ENCODE measurements at regions not wholly inside any gene's neighbourhood (a gene's known extent, or its start where the extent isn't known, plus 50 kb on each side); places are given as distances from the start of the nearest gene placed in this dataset.

DNA sequence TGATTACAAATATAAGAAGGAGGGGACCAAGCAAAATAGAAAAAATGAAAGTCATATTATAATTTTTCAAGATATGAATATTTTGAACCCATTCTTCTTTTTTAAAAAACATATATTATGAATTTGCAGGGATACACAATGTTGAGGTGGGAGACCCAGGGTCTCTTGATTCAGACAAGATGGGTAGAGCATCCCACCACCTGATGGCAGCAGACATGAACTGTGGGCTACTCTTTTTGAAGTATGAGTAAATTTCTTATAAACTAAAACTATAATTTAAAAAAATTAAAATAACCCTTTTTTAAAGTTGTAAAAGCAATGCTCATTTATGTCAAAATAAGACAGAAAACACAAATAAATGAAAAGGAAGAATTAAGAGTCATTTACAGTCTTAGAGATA lies 202.7 kb upstream of the PRICKLE1 start:
- Histone ChIP-seq H3K36me3 (ENCODE audit: insufficient read depth, low read length) (no peaks in the 10 kb centered on the region), H3K9ac (ENCODE audit: insufficient read length) (no peak overlapping the region), H3K9me3 (ENCODE audit: low read depth, low read length) (no peaks in the 10 kb centered on the region), H3K4me3 (no peak overlapping the region), H3K27ac (no peak overlapping the region)
- DNase-seq (ENCODE audit: low read depth, low spot score): no peak
- TF ChIP-seq EZH2 (IDR thresholded peaks at IDR 0.05) (no peak), FOXP2 (optimal IDR thresholded peaks at IDR 0.05; ENCODE audit: control extremely low read depth, extremely low read length, insufficient read depth) (no peak), POLR2AphosphoS5 (IDR thresholded peaks at IDR 0.05; ENCODE audit: borderline replicate concordance, low read depth, low read length) (no peak)

GRCh38 chr12:42791399-42791798 lies 201.9 kb upstream of the PRICKLE1 start:
- DNase-seq (ENCODE audit: low read depth, low spot score): no peak
- Histone ChIP-seq H3K36me3 (ENCODE audit: insufficient read depth, low read length) (no peaks in the 10 kb centered on the region), H3K27ac (no peak overlapping the region), H3K9ac (ENCODE audit: insufficient read length) (no peak overlapping the region), H3K4me3 (no peak overlapping the region), H3K9me3 (ENCODE audit: low read depth, low read length) (no peaks in the 10 kb centered on the region)
- TF ChIP-seq POLR2AphosphoS5 (IDR thresholded peaks at IDR 0.05; ENCODE audit: borderline replicate concordance, low read depth, low read length): no peak
- no peak for TF ChIP-seq EZH2 (IDR thresholded peaks at IDR 0.05)
- TF ChIP-seq FOXP2 (optimal IDR thresholded peaks at IDR 0.05; ENCODE audit: control extremely low read depth, extremely low read length, insufficient read depth): no peak

DNA sequence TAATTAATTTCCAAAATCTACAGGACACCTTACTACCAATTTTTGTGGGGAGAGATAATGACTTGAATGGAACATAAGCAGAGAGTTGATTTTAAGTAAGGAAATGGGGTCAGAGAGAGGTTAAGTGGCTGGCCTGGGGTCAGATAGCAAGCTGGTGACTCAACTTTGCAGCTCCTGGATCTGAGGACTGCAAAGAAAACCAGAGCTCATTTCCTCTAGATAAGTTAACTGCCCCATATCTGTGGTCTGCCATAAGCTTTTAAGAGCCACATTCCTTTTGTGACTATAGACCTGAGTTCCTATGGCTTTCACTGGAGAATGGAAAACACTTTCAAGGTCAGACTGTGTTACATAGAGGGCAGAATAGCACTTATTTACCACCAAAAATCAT lies 201.2 kb upstream of the PRICKLE1 start:
- no peak overlapping the region for H3K4me3 ChIP-seq
- no peak for DNase-seq (ENCODE audit: low read depth, low spot score)
- no peaks in the 10 kb centered on the region for H3K9me3 ChIP-seq (ENCODE audit: low read depth, low read length)
- no peak overlapping the region for H3K27ac ChIP-seq
- H3K36me3 ChIP-seq (ENCODE audit: insufficient read depth, low read length): no peaks in the 10 kb centered on the region
- H3K9ac ChIP-seq (ENCODE audit: insufficient read length): no peak overlapping the region
- TF ChIP-seq POLR2AphosphoS5 (IDR thresholded peaks at IDR 0.05; ENCODE audit: borderline replicate concordance, low read depth, low read length) (no peak), FOXP2 (optimal IDR thresholded peaks at IDR 0.05; ENCODE audit: control extremely low read depth, extremely low read length, insufficient read depth) (no peak)

- no peaks in the 10 kb centered on the region for H3K36me3 ChIP-seq (ENCODE audit: insufficient read depth, low read length)
- H3K27ac ChIP-seq: no peak overlapping the region
- no peak overlapping the region for H3K9ac ChIP-seq (ENCODE audit: insufficient read length)
- no peak for TF ChIP-seq FOXP2 (optimal IDR thresholded peaks at IDR 0.05; ENCODE audit: control extremely low read depth, extremely low read length, insufficient read depth)
- TF ChIP-seq EZH2 (IDR thresholded peaks at IDR 0.05): no peak
- no peak for TF ChIP-seq POLR2AphosphoS5 (IDR thresholded peaks at IDR 0.05; ENCODE audit: borderline replicate concordance, low read depth, low read length)
- no peaks in the 10 kb centered on the region for H3K9me3 ChIP-seq (ENCODE audit: low read depth, low read length)
- no peak overlapping the region for H3K4me3 ChIP-seq
- DNase-seq (ENCODE audit: low read depth, low spot score): no peak
These were observed 200.5 kb upstream of the PRICKLE1 start for GRCh38 chr12:42789808-42790760.

GRCh38 chr12:42786400-42787148 lies 197.0 kb upstream of the PRICKLE1 start:
- Histone ChIP-seq H3K4me3 (no peak overlapping the region), H3K36me3 (ENCODE audit: insufficient read depth, low read length) (no peaks in the 10 kb centered on the region), H3K27ac (no peak overlapping the region), H3K9ac (ENCODE audit: insufficient read length) (no peak overlapping the region), H3K9me3 (ENCODE audit: low read depth, low read length) (no peaks in the 10 kb centered on the region)
- TF ChIP-seq EZH2 (IDR thresholded peaks at IDR 0.05) (no peak), FOXP2 (optimal IDR thresholded peaks at IDR 0.05; ENCODE audit: control extremely low read depth, extremely low read length, insufficient read depth) (no peak), POLR2AphosphoS5 (IDR thresholded peaks at IDR 0.05; ENCODE audit: borderline replicate concordance, low read depth, low read length) (no peak)
- DNase-seq (ENCODE audit: low read depth, low spot score): no peak

GRCh38 chr12:42785944-42786343 lies 196.4 kb upstream of the PRICKLE1 start:
- DNase-seq (ENCODE audit: low read depth, low spot score): no peak
- Histone ChIP-seq H3K9ac (ENCODE audit: insufficient read length) (no peak overlapping the region), H3K9me3 (ENCODE audit: low read depth, low read length) (no peaks in the 10 kb centered on the region), H3K36me3 (ENCODE audit: insufficient read depth, low read length) (no peaks in the 10 kb centered on the region), H3K27ac (no peak overlapping the region), H3K4me3 (no peak overlapping the region)
- TF ChIP-seq POLR2AphosphoS5 (IDR thresholded peaks at IDR 0.05; ENCODE audit: borderline replicate concordance, low read depth, low read length) (no peak), EZH2 (IDR thresholded peaks at IDR 0.05) (no peak), FOXP2 (optimal IDR thresholded peaks at IDR 0.05; ENCODE audit: control extremely low read depth, extremely low read length, insufficient read depth) (no peak)

- TF ChIP-seq EZH2 (IDR thresholded peaks at IDR 0.05): no peak
- TF ChIP-seq POLR2AphosphoS5 (IDR thresholded peaks at IDR 0.05; ENCODE audit: borderline replicate concordance, low read depth, low read length): no peak
- TF ChIP-seq FOXP2 (optimal IDR thresholded peaks at IDR 0.05; ENCODE audit: control extremely low read depth, extremely low read length, insufficient read depth): no peak
- Histone ChIP-seq H3K9ac (ENCODE audit: insufficient read length) (no peak overlapping the region), H3K9me3 (ENCODE audit: low read depth, low read length) (no peaks in the 10 kb centered on the region), H3K27ac (no peak overlapping the region), H3K4me3 (no peak overlapping the region), H3K36me3 (ENCODE audit: insufficient read depth, low read length) (no peaks in the 10 kb centered on the region)
- DNase-seq (ENCODE audit: low read depth, low spot score): no peak
These were observed 191.1 kb upstream of the PRICKLE1 start for GRCh38 chr12:42780671-42781070.

DNA sequence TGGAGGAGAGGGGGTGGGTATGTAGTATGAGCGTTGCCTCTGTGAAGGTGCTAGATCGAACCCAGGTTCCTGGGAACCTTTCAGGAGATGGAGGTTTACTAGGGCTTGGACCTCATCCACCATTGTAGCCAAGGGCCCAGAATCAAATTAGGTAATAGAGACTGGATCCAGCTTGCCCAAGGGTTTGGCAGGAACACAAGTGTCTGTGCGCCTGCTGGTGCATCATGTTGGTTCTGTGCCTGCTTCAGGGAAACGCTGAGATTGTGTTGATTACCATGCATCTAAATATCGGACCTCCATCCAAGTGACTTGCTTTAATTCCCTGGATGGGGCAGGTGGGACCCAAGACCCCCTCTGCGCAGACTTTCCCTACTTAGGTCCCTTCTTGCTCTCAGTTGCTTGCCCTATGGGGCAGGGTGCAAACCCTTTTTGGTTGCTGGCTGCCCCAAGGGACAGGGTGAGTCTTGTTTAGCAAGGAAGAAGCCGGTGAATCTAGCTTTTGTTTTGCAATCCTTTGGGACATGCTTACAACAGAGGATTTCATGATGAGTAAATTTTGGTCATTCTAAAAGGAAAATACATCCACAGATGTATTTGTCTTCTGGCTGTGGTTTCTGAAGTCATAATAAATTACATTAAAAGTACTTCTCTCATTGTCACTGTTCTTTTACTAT lies 189.8 kb upstream of the PRICKLE1 start:
- Histone ChIP-seq H3K9ac (ENCODE audit: insufficient read length) (no peak overlapping the region), H3K36me3 (ENCODE audit: insufficient read depth, low read length) (no peaks in the 10 kb centered on the region), H3K4me3 (no peak overlapping the region), H3K27ac (no peak overlapping the region), H3K9me3 (ENCODE audit: low read depth, low read length) (no peaks in the 10 kb centered on the region)
- TF ChIP-seq POLR2AphosphoS5 (IDR thresholded peaks at IDR 0.05; ENCODE audit: borderline replicate concordance, low read depth, low read length) (no peak), FOXP2 (optimal IDR thresholded peaks at IDR 0.05; ENCODE audit: control extremely low read depth, extremely low read length, insufficient read depth) (no peak), EZH2 (IDR thresholded peaks at IDR 0.05) (no peak)
- no peak for DNase-seq (ENCODE audit: low read depth, low spot score)

All from SK-N-MC (cell line).